Parathyroid adenoma (tissue), 2 donors: ENCODE measurements at regions not wholly inside any gene's neighbourhood (a gene's known extent, or its start where the extent isn't known, plus 50 kb on each side); places are given as distances from the start of the nearest gene placed in this dataset.

ENCODE experiments used
- H2AFZ ChIP-seq: fragments of 300-600 bp; sonication (generic); one replicate; pipeline ENCODE4 v1.7.0; 2017; ENCODE audit warnings: antibody characterized with exemption, mild to moderate bottlenecking
- H3K27ac ChIP-seq: fragments of 300-600 bp; sonication (generic); one replicate; pipeline ENCODE4 v1.7.0; 2017
- H3K27me3 ChIP-seq: fragments of 300-600 bp; sonication (generic); one replicate; pipeline ENCODE4 v1.7.0; 2017; ENCODE audit warnings: low read length; ENCODE audit not compliant: control insufficient read depth, insufficient read depth
- H3K36me3 ChIP-seq: fragments of 300-600 bp; sonication (generic); one replicate; pipeline ENCODE4 v1.7.0; 2017; ENCODE audit warnings: low read length; ENCODE audit not compliant: control insufficient read depth, insufficient read depth
- H3K4me1 ChIP-seq: fragments of 300-600 bp; sonication (generic); one replicate; pipeline ENCODE4 v1.7.0; 2017; ENCODE audit warnings: control low read depth
- H3K4me2 ChIP-seq: fragments of 300-600 bp; sonication (generic); one replicate; pipeline ENCODE4 v1.7.0; 2017; ENCODE audit warnings: low read length
- H3K4me3 ChIP-seq: fragments of 300-600 bp; sonication (generic); one replicate; pipeline ENCODE4 v1.7.0; 2017; ENCODE audit warnings: low read depth, low read length
- H3K79me2 ChIP-seq: fragments of 300-600 bp; sonication (generic); one replicate; pipeline ENCODE4 v1.7.0; 2017; ENCODE audit warnings: control low read depth
- H3K9ac ChIP-seq: fragments of 300-600 bp; sonication (generic); one replicate; pipeline ENCODE4 v1.7.0; 2017; ENCODE audit warnings: mild to moderate bottlenecking
- H3K9me3 ChIP-seq: fragments of 300-600 bp; sonication (generic); one replicate; pipeline ENCODE4 v1.7.0; 2017; ENCODE audit warnings: low read length; ENCODE audit not compliant: control insufficient read depth
- TF ChIP-seq, protein P1 (sequence below): fragments of 300-600 bp; sonication (generic); IDR thresholded peaks from one replicate; pipeline ENCODE4 v1.7.0; 2017; ENCODE audit warnings: antibody characterized with exemption, mild to moderate bottlenecking
- donor health status: primary hyperparathyroidism.

DNA sequence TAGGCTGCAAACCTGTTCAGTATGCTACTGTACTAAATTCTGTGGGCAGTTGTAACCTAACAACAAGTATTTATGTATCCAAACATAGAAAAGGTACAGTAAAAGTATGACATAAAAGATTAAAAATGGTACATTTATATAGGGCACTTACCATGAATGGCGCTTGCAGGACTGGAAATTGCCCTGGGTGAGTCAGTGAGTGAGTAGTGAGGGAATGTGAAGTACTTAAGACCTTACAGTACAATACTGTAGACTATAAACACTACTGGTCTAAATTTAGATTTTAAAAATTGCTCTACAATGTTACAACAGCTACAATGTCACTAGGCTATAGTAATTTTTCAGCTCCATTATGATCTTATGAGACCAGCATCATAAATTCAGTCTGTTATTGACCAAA is 146.0 kb upstream of the GNAI1 start:
- Histone ChIP-seq H3K79me2 (no peaks in the 10 kb centered on the region), H3K4me2 (no peak overlapping the region), H3K9ac (no peak overlapping the region), H3K27me3 (no peaks in the 10 kb centered on the region), H3K4me1 (no peaks in the 10 kb centered on the region), H2AFZ (no peak overlapping the region), H3K27ac (no peak overlapping the region), H3K4me3 (no peak overlapping the region), H3K36me3 (no peaks in the 10 kb centered on the region), H3K9me3 (no peaks in the 10 kb centered on the region)
- TF ChIP-seq, protein P1, sequence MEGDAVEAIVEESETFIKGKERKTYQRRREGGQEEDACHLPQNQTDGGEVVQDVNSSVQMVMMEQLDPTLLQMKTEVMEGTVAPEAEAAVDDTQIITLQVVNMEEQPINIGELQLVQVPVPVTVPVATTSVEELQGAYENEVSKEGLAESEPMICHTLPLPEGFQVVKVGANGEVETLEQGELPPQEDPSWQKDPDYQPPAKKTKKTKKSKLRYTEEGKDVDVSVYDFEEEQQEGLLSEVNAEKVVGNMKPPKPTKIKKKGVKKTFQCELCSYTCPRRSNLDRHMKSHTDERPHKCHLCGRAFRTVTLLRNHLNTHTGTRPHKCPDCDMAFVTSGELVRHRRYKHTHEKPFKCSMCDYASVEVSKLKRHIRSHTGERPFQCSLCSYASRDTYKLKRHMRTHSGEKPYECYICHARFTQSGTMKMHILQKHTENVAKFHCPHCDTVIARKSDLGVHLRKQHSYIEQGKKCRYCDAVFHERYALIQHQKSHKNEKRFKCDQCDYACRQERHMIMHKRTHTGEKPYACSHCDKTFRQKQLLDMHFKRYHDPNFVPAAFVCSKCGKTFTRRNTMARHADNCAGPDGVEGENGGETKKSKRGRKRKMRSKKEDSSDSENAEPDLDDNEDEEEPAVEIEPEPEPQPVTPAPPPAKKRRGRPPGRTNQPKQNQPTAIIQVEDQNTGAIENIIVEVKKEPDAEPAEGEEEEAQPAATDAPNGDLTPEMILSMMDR, result no peak

DNA sequence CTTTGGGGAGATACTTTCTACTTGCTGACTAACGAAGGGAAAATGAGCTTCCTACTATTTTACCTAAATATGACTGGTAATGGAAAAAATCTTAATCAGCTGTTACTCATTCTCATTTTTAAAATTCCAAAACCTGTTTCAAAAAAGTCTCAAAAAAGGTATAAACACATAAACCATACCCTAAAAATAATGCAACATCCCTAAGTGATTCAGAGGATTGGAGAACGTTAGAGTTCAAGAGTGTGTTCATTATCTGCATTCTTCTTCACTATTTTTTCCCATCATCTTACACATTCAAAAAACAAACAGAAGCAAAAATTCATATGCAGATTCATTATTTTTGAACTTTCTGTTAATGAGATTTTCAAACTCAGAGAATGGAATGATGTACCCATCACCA is 150.4 kb upstream of the GNAI1 start:
- H3K4me3 ChIP-seq, result no peak overlapping the region
- H3K79me2 ChIP-seq, result no peaks in the 10 kb centered on the region
- H3K9me3 ChIP-seq, result no peaks in the 10 kb centered on the region
- no peak overlapping the region for H3K27ac ChIP-seq
- no peaks in the 10 kb centered on the region for H3K36me3 ChIP-seq
- no peak overlapping the region for H3K4me2 ChIP-seq
- no peak overlapping the region for H3K9ac ChIP-seq
- TF ChIP-seq, protein P1, result no peak
- H3K4me1 ChIP-seq, result no peaks in the 10 kb centered on the region
- no peaks in the 10 kb centered on the region for H3K27me3 ChIP-seq
- no peak overlapping the region for H2AFZ ChIP-seq

DNA sequence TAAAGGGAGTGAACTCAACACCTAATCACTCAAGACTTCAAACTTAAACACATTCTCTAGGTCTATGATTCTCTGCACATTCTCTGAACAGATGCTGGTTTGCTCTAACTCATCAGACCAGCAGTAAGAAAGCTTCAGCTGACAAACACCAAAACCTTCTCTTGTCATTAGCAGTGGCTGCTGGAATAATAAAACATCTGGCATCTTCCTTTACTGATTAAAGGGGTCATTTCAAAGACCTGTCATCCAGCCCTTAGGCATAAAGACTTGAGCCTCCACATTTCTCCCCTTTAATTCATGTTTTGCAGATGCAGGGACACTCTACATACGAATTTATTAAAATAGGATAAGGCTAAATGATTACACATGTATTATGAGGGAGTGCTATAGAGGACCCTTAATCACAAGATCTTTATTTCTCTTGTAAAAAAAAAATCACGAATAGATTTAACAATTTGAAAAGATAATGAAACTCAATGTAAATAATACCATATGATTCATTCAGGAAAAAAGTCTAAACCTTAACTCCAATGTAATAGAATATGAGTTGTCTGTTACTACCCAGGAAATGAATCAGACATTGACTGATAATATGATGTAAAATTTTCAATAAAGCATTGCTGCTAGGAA is 152.4 kb upstream of the GNAI1 start:
- Histone ChIP-seq H3K4me2 (no peak overlapping the region), H3K9me3 (no peaks in the 10 kb centered on the region), H3K27me3 (no peaks in the 10 kb centered on the region), H3K27ac (no peak overlapping the region), H3K9ac (no peak overlapping the region), H3K79me2 (no peaks in the 10 kb centered on the region), H3K36me3 (no peaks in the 10 kb centered on the region), H3K4me1 (no peaks in the 10 kb centered on the region), H3K4me3 (no peak overlapping the region), H2AFZ (no peak overlapping the region)
- TF ChIP-seq, protein P1, result no peak

DNA sequence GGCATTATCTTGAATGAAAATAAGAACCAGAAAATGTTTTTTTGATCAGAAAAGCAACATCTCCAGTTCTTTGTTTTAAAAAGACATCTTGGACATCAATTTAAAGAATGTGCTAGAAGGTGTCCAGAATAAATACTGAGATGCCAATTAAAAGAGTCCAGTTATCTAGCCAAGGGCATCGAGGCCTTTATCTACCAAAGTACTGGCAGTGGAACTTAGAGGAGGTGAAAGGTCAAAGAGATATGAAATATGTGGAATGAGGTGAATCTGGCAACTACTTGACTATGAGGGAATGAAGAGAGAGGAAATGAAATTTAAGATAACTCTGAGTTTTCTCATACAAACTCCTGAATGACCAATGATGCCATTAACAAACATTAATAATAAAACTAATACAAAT is 154.3 kb upstream of the GNAI1 start:
- no peaks in the 10 kb centered on the region for H3K36me3 ChIP-seq
- H3K27me3 ChIP-seq, result no peaks in the 10 kb centered on the region
- H3K4me2 ChIP-seq, result no peak overlapping the region
- no peaks in the 10 kb centered on the region for H3K4me1 ChIP-seq
- no peaks in the 10 kb centered on the region for H3K9me3 ChIP-seq
- no peak overlapping the region for H2AFZ ChIP-seq
- no peak overlapping the region for H3K4me3 ChIP-seq
- TF ChIP-seq, protein P1, result no peak
- no peaks in the 10 kb centered on the region for H3K79me2 ChIP-seq
- no peak overlapping the region for H3K27ac ChIP-seq
- H3K9ac ChIP-seq, result no peak overlapping the region

DNA sequence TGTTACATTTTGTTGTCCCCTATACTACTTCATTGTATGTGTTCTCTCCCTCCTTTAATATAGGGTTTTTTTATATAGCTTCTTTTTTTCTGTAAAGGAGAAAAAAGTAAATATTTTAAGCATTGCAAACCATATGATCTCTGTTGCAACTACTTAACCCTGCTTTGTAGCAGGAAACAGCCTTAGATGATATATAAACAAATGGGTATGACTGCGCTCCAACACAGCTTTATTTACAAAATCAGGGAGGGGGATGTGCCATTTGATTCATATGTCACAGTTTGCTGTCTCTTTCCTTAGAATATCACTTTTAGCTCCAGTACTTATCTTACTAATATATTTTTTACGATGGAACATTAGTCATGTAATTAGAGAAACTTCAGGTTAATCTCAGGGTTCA is 155.2 kb upstream of the GNAI1 start:
- Histone ChIP-seq H3K36me3 (no peaks in the 10 kb centered on the region), H3K4me2 (no peak overlapping the region), H3K9me3 (no peaks in the 10 kb centered on the region), H2AFZ (no peak overlapping the region), H3K9ac (no peak overlapping the region), H3K27me3 (no peaks in the 10 kb centered on the region), H3K27ac (no peak overlapping the region), H3K4me1 (no peaks in the 10 kb centered on the region), H3K79me2 (no peaks in the 10 kb centered on the region), H3K4me3 (no peak overlapping the region)
- TF ChIP-seq, protein P1, result no peak
